HT-29 (cell line): ENCODE measurements at regions not wholly inside any gene's neighbourhood (a gene's known extent, or its start where the extent isn't known, plus 50 kb on each side); places are given as distances from the start of the nearest gene placed in this dataset.

ENCODE experiments used
- DNase-seq: peaks from one replicate; pipeline ENCODE4 v3.0.0-alpha.2; 2015; ENCODE audit warnings: low spot score

DNA sequence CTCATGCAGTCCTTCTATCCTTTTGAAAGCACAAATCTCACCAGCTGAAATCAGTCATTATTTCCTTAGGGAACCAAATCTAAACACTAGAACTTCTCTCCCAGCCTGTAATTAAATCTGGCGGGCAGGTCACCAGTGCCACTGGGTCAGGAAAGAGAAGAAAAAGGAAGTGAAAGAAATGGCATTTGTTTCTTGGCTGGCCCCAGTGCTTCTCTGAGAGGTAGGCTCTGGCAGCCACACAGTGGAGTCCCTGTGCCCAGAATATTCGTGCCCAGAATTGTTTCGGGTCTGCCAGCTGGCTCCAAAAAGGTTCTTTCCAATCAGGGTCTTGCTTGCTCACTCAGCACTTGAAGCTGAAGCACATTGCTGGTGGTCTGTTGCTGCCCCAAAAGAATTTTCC lies 133.9 kb upstream of the MTAP start:
- no peak for DNase-seq

DNA sequence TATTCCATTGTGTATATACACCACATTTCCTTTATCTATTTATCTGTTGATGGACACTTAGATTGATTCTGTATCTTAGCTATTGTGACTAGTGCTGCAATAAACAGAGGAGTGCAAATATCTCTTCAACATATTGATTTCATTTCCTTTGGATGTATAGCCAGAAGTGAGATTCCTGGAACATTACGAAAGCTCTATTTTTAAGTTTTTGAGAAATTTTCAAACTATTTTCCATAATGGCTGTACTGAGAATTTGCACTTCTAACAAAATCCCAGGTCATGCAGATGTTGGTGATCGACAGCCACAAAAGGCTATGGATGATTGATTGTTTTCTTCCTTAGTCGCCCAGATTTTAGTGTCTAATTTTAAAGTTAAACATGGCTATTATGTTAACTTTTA lies 132.7 kb upstream of the MTAP start:
- no peak for DNase-seq

DNA sequence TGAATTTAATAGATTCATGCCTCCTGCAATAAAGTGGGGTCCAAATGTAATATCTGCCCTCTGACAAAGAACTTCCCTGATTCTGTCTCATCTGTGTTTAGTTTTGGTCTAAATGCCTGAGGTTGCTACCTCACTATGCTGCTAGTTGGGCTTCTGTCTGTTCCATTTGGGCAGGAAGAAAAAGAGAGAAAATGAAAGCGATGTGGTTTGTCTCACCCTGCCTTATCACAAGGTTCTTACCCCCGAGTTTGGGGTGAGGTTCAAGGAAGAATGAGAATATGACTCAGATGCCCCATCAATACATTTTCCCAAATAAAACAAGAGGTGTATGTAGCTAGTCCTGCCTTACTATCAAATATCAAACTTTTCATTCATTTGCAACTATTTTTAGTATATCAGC lies 132.1 kb upstream of the MTAP start:
- no peak for DNase-seq

DNA sequence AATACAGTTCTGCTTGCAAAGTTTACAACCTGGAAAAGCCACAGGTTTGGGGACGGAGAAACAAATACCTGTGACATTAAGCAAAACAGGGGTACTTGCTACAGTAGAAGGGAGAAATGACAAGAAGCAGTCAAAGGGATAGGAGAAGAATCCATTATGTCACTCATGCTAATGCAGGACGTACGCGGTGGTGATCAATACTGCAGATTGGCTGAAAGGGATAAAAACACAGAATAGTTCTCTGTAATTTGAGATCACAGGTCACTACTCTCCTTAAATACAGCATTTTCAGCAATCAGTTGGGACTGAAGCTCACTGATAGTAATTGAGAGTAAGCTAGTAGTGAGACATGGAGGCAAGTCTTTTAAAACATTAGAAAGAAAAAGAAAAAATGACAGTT lies 130.3 kb upstream of the MTAP start:
- no peak for DNase-seq

DNA sequence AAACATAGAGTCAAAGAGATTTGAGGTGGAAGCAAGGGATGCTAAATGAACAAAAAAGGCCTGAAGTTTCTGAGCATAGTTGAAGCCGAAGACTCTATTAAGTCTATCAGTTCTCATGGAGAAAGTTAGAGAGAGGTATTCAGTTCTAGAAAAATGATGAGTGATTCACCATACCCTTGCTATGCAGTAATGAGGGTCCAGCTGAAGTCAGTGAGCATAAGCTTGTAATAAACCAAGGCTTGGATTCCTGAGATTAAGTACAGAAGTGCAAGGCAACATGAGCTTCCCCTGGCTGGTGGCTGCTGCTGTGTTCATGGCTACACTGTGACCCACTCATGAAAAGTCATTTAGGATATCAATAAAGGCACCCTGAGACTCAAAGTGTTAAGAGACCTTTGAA lies 129.7 kb upstream of the MTAP start:
- DNase-seq = no peak

DNA sequence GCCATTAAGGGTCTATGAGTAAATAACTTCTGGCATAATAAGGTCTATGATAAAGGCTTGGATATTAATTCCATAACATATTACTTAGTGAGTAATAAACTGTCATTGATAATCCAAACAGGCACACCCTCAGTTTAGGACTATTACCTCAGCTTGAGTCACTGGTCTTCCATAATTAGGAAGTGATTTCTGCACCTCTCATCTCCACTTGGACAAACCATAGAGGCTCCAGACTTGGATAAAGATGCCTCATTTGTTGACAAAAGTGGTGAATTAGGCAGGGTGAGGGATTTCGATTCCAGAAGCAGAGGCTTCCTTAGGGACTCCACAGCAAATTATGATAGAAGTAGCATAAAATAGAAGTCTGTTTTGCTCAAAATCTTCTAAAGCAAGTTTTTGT lies 127.5 kb upstream of the MTAP start:
- DNase-seq = no peak

DNA sequence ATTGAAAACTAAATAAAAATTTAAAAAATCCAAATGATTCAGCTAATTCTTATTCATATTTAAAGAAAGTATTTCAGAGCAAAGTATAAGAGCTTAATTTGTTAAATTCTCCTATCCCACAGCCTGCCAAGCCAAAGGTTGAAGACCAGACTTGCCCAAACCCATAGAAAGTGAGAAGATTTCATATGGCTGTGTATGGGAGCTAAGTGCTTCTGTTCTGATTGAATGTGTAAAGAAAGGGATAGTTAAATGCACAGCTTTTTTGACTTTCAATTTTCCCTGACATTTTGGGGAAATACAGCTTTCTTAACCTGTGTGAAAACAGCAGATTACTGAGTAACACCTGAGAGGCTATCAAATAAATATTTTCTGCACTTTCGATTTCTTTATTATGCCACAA lies 125.0 kb upstream of the MTAP start:
- DNase-seq = no peak

DNA sequence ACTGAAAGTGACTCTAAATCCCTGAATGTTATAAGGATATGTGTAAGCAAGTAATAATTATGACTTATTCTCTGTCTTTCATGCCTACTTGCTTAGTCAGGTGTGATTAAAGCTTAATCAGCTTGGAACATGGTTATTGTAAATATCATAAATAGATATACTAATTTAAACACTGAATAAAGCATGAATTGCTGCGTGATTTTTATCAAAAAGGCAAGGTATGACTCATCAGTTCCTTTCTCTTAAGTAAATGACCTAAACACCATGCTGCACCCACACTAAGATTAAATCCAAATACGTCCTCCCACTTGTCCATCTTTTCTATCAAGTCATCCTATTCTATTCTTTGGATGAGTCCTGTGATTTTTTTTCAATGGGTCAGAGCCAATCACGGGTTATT lies 124.6 kb upstream of the MTAP start:
- peak; percentile 83 for DNase-seq

DNA sequence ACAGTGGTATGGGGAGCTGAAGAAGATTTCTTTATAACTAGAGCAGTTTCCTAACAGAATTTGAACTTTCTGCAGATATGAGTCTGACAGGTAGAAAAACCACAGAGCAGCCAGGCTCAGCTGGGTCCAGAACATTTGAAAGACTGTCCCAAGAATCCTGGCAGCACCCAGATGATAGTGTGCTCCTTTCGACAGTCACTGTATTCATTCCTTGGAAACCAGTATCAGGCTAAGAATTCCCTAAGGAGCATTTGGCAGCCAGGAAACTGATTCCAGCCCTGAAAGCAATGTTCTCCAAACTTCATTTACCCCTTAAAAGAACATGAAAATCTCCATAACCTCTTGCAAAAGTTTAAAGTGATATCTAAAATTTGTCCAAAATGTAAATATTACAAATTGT lies 123.0 kb upstream of the MTAP start:
- peak; percentile 75 for DNase-seq

DNA sequence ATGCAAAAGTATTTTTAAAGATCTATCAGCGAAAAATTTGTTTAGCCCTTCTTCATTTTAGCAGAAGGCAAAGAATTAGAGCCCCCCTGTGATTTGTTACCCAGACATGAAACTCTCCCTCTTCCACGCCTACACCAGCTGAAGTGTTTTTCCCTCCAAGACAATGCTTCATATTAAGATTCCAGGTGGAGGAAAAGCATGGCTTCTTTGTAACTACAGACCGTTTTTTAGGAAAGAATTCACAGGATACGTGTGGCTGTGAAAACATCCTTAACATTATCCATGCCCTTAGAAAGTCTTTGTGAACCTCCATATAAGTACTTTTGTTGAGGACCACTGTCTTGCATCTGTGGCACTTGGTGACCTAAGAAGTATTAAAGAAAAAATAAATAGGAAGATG lies 121.8 kb upstream of the MTAP start:
- DNase-seq = peak; percentile 78

DNA sequence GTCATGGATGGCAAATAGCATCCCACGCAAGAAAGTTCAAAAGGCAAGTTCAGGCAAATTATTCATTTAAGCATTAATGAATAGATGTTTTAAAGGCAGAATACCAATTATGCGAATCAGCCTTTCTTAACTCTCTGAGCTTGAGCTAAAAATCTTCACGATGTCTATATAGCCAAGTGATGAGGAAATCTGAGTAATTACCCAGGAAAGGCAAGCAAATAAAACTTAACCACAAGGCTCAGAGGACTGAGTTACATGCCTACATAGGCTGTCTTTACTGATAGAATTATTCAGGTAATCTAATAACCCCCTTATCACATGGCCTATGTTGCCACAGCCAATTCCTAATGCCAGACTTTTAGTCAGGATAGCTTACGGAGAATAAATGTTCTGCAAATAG lies 120.8 kb upstream of the MTAP start:
- DNase-seq = no peak

DNA sequence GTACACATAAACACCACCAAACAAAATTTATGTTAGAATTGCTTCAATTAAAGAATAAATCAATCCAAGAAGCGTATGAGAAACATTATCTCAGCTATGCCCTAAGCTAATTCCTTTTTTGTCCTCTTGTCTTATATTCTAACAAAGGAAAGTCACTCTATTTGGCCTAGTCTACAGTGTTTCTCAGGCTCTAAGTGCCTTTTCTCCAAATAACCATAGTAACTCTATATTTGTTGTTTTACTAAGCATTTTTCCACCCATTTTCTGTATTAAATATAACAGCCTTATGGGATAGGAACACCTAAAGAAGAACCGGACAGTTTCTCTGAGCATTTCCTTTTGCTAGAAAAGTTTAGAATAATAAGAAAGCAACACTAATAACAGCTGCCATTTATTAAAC lies 120.1 kb upstream of the MTAP start:
- DNase-seq = peak; percentile 77

DNA sequence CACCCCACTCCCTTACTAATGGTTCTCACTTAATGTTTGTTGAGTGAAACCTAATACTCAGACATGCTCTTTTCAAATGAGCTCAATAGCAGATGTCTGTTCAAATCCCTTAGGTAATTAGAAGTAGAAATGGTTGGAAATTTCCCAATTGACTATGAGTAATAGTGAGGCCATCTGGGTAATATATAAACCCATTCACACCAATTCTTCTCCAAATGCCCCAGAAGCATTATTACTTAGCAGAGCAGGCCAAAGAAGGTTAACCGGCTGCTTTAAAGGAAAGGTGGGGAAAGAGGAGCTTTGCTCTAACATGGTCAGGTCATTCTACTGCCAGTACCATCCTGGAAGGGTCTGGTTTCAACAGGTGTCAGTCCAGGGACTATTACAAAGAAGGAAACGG lies 119.5 kb upstream of the MTAP start:
- peak; percentile 76 for DNase-seq

DNA sequence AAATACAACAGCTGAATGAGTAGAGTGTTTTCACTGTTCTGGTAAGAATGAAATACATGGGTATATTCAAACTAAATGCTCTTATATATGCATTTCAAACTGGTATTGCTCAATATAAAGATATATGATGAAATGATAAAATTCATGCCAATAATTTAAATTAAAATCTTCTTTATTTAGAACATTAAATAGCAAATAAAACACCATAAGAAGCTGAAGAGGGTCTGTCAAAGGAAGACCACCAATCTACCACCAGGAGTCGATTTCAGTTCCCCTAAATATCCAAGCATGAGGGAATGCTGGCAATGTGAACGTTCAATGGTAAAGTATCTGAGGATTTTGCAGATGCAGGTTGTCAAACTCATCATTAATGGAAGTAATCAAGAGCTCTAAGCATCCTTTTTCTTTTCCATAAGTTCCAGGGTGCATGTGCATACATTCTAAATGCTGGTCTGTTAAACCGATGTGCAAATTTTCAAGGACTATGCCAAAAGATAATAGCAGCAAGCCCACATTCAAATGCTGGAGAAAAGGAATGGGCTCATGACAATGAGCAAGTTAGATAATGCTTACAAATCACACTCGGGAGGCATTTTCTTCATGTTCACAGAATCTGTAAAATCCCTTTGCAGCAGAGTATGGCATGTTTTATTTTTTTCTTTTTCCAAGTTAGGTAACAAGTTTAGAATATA lies 118.8 kb upstream of the MTAP start:
- DNase-seq = peak; percentile 60

DNA sequence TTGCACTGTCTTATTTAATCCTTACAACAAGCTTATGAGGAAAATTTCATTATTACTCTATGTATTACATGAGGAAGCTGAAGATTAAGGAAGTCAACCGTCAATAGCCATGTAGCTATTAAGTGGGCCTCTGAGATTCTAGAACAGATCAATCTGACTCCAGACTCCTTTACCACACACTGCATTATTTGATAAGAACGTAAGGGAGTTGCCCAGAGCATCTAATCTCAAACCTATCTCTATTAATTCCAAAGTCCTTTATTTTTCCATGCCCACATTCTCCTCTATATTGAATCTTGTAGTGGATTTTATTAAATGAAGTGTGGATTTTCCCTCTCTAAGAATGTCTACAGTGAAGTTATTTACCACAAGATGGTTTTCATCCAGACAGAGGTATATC lies 118.2 kb upstream of the MTAP start:
- peak; percentile 80 for DNase-seq

DNA sequence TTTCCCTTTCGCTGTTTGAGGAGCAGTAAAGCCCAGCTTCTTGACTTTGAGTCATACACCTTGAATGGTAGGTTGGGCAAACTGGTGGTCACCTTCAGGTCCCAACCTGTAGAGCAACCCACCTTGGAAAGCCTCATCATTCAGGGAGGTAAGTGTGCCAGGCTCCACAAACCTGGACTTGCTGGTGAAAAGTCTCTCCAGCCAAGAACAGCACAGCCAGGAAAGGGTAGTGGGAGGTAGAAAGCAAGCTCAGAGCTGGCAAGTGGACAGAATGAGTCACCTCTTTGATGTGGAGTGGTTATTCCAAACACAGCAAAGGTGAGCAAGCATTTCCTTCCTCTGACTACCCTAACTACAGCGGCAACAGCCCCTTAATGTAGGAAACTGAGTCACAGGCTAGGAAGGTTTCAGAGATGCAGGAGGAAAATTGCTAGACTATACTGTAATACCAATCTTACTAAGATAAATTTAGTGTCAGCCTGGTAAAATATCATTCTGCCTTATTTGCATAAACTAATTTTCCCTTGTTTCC lies 117.5 kb upstream of the MTAP start:
- DNase-seq = peak; percentile 92

DNA sequence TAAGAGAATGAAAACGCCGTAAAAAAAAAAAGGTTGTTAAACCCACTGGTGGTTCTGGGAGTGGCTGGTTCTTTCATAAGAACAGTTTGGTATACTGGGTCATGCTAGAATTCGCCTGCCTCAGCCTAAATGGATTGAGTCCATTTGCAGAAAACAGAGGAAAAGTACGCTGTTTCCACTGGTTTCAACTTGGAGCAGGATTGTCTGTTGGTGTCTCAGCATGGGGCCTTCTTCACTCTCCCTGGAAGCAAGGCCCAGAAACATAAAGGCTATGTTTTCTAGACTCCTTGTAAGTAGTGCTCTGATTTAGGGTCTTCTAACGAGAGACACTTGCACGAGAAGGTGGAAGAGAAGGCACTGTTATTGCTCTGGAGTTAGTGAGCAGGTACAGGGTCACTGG lies 116.9 kb upstream of the MTAP start:
- DNase-seq = no peak

DNA sequence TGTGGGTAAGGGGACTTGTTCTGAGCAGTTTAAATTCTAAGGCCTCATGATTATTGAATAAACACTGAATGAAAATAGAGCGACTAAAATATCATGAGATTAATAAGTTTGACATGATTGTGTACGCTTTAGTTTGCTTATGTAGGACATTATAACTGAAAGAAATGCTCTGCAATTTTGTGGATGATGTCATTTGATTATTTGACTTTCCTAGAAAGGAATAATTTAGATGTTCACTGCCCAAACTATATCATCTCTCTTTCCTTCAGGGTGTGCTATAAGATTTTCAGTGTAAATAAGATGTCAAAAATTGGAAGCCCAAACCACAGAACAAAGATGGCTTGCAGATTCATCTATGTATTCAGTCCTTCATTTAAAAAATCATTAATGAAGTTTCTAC lies 115.7 kb upstream of the MTAP start:
- peak; percentile 28 for DNase-seq

DNA sequence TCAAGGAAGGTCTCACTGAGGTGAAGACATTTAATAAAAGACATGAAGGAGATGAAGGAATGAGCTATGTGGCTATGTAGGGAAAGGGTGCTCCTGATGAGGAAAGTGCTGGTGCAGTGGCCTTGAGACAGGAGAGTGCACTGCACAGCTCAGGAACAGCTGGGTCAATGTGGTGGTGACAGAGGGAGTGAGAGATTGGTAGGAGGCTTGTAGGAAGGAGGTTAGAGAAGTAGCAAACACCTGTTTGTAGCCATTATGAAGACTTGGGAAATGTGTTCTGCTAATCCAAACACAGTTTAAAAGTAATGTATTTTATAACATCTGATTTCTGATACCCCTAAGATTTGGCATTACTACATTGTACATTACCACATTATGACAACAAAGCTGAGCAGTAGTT lies 115.1 kb upstream of the MTAP start:
- DNase-seq = peak; percentile 67

DNA sequence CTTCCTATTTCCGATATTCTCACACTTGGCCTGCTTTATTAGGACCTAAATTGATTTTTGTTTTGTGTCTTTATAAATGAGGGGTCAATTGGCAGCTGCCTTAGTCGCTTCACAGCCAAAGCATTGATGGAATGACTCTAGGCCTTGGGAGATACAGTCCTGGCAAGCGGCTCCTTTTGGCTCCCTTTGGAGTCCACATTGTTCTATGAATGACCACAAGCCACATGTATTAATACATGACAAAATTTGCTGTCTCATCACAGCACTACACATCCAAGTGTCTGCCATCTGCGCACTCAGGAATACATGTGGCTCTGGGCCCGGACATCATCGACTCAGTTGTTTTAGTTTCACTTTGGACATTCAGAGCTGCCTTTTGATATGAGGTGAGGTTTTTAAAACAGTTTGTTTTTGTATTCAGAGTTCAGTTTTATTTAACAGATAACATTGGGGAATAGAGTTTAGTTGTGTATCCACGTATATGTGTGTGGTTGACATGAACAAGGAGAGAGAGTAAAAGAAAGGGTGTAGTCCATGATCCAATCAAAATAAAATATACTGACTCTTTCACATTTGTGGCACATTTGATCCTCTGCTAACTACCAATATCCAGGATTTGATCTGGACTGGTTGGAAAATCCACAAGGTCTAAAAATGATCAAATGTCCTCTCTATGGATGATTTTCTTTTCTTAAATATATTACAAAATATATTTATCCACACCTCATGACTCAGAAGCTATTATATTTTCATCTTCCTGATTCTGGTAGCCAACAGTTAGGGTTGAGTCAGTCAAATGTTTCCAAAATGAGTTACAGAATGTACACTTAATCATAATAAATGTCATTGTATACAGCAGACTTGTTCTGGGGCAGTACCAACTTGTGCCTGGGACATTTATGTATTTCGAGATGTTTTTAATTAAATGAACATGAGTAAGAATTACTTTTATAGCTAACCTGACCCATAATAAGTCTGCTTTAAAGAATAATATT lies 114.0 kb upstream of the MTAP start:
- DNase-seq = peak; percentile 83

DNA sequence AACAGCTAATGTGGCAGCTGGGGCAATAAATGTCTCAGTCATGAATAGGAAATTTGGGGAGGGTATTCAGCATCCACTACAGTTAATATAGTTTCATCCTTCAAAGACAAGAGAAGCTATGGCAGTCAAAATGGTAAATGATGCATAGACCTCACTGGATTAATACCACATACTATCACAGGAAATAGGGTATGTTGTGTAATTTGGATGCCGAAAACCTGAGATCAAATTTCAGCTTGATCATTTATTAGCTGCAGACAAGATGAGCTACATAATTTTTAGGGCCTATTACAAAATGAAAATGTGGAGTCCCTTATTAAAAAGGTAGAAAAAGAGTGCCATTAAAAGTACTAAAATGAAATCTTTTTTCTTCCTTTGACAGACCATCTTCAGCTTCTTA lies 112.6 kb upstream of the MTAP start:
- peak; percentile 42 for DNase-seq

DNA sequence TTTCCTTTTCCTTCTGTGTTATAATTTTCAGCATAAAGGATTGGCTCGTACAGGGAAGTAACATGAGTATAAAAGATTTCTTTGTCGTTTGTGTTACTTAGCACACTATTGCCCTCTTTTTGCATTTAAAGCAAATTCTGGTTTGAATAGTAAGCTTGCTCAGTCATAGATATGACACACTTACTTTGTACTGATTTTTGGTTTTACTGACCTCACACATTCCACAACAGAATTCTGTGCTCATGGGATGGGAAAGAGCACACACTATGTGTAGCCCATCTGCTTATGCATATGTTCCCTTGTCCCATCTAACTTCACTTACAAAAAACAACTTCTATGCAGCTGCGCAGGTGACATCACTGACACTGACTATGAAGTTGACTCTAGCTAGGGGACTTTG lies 111.9 kb upstream of the MTAP start:
- no peak for DNase-seq

DNA sequence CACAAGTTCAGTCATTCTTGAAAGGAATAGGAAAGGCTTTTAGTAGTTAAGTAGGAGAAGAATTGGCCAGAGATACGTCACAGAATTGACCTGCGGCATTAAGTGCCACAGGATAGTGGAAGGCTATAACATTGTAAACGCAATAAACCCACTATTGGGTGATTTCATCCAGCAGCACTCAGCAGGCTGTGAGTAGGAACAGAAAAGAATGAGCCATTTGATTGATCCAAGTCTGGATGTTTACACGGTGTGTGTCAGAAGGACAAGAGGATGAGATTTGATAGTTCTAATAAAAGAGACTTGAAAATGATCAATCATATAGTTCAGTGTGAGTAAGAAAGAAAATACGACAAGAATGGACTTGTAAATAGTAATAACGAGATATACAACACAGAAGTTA lies 110.0 kb upstream of the MTAP start:
- DNase-seq = peak; percentile 68
